Fibroblast of peridontal ligament (primary cell): ENCODE measurements at regions not wholly inside any gene's neighbourhood (a gene's known extent, or its start where the extent isn't known, plus 50 kb on each side); places are given as distances from the start of the nearest gene placed in this dataset.
"Not testable (repeated sequence)": the region's sequence is repeated elsewhere in the genome, so short reads cannot be mapped to it uniquely, and the experiment has no call there.

Experiments used
- DNase-seq: peaks from one replicate; pipeline ENCODE4 v3.0.0-alpha.2; 2010; ENCODE audit errors: extremely low read depth

DNA sequence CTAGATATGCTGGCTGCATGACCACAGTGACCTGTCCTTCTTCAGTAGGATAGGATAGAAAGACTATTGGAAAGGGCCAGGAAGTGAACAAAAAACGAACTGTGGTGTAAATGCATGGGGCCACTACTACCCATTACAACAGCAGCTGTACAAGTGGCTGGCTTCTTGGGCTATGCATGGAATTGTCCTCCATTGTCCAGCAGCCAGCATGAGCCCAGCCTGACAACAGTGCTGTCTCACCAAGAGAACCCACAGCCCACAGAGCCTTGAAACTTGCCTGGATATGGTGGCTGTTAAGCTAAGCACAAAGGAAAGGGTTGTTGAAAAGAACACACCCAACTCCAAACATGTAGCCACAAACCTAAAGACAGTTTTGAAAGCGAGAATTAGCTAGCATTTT, 330.2 kb upstream of the F9 start:
- no peak for DNase-seq

DNA sequence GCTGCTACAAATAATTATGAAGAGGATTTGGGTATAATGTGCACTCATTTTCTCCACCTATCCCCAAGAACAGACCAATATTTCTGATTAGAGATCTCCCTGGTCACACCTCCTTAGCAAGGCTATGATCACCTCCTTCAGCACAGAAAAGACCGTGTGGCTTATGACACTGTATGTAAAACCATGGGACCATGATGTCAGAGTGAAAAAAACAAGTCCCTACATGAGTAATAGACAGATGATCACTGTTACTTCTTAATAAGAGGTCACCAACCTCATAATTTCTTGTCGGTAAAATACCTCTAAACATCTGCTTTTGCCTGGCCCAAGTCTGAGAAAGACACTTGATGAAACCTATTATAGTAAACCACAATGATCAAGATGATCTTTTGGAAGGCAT, 330.6 kb upstream of the F9 start:
- no peak for DNase-seq

DNA sequence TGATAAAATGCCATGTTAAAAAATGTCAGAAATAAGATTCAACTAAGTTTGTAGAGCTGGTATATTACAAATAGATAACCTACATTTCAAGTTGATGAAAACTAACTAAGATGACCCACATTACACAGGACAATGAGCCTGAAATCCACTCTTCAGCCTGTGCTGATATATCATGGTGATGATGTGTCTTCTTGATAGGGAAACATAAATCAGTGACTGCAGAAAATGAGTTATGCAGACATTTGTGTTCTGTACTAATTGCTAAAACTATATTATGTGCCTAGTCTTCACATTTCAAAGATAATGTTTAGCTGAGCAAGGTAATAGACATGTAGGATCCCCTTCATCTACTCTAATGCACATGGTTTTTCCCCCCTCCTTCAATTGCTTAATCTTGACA, 331.6 kb upstream of the F9 start:
- DNase-seq = no peak

DNA sequence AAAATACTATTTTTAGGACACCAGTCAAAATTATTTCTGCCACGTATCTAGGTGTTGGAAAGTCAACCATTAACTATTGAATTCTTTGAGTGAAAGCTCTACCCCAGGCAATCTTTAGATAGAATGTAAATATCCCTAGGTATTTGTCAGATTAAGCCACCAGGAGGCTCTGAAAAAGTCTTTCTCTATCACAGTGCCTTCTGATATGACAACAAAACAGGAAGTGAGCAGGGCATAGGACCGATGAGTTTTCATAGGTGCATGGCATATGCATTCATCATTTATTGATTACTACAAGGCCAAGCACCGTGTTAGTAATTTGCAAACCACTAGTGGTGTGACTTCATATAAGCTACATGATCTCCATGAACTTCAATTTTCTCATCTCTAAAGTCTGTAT, 333.6 kb upstream of the F9 start:
- DNase-seq = no peak

DNA sequence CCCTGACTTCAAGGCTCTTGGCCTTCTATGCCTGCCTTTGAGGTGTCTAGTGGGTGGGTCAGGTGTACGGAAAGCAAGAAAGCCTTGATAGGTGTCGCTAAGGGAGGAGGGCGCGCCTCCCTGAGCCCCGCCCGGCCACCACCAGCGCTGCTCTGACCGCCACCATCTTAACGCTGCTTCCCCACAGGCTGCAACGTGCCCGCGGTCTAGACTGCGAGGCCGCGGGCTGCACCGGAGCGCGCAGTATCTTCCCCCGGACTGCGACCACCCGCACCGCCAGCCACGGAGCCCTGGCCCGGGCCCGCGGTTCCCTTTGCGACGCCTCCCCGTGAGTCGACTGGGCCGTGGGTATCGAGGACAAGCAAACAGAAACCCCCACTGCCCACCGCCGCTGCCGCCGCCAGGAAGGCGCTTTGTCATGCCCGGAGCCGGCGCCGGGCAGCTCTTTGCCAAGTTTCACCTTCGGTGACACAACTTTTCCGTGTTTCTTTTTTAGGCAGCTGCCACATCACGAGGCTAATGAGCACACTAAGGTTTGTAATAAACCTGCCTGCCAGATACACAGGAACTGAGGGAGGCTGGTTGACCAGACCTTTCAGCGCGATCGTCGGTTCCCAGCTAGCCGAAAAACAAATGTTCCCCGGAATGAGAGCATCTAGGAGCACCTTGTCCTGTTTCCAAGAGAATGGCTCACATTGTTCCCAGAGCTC, 335.8 kb upstream of the F9 start:
- DNase-seq = no peak

DNA sequence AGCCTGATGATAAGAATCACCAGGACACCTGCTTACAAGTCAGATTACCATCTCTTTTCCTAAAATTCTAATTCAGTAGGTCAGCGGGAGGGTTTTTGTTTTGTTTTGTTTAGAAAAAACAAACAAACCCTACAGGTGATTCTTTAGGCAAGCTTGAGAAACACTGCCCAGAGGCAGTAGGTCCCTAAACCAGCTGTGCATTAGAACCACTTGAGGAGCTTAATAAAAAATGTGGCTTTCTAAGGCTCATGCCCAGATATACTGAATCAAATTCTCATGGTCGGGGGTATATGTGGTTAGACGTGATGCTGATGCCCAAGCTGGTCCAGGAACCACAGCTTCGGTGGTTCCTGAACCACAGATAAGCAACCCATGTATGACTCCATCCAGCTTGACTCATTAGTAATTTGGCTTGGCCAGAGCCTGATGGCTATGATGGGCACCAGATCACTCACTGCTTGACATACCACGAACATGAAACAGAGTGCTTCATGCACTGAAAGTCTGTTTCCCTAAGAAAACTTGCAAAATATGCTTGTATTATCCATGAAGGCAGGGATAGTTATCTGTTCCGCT, 338.1 kb upstream of the F9 start:
- DNase-seq = no peak

DNA sequence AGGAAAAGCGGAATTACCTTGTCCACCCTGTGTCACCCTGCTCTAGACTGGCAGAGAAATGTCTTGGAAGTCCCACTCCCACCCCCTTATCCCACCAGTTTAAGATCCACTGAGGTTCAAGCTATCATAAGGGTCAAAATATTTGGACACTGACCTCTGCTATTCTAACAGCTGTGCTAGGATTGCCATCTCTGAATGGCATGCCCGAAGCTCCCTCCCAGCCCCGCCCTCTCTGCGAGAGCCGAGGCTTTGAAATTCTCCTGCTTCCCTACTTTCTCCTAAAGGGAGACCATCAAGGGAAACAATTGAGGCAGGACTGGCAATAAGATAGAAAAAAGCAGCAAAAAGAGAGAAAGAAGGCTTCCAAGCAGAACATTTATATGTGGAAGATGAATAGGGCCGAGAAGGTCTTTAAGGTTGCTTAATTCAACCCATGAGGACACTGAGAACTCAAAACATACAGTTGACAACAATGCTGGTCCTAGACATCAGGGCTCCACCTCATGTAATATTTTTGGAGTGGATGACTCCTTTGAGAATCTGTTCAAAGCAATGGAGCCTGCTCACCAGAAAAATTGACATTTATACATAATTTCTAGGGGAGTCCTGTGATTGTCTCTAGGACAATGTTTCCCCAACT, 338.7 kb upstream of the F9 start:
- no peak for DNase-seq

DNA sequence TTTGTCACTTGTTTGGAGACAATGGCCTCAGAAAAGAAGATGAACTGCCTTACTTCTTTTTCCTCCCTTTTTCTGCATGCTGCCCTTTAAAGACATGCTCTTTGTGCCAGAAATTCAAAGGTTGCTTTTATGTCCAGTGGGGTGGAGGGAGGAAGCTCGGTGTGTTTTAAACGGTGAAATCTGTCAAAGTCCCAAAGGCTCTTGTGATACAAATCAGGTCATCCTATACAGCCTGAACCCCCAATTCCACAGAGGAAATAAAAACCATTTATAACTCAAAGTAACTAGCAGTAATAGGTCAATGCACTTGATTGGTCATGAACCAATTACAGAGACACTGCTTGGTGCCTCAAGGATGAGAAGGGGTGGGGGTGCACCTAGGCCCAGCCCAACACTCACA, 339.3 kb upstream of the F9 start:
- DNase-seq = no peak

DNA sequence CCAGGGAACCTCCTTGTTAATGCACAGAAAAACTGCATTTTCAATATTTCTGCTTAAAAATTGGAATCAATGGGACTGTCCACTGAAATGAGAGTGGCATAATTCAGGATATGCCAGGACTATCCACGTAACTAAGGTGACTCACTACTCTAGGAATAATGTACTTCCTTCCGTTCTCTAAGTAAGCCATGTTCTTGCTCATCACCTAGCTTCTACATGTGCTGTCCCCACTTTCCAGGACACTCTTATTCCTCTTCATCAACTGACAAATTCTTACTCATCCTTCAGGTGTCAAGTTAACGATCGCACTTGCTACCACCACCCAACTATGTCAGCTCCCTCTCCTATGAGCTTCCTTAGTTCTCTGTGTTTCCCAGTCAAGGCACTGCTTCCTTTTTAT, 342.8 kb upstream of the F9 start:
- DNase-seq = no peak

DNA sequence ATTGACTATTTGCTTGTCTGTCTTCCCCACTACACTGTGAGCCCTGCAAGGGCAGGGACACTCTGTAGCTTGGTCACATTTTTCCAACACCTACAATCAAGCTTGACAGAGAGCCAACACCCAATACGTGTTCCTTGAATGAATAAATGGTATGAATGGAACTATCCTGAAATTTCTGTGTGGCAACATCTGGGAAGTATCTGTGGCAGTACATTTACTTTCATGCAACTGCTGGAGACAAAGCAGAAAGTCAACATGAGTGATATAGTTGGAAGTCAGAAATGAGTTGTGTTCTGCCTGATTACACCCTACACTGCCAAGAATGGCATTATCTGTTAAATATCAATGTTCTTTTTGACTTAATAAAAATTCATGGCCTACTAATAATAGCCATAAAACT, 343.5 kb upstream of the F9 start:
- DNase-seq = no peak

DNA sequence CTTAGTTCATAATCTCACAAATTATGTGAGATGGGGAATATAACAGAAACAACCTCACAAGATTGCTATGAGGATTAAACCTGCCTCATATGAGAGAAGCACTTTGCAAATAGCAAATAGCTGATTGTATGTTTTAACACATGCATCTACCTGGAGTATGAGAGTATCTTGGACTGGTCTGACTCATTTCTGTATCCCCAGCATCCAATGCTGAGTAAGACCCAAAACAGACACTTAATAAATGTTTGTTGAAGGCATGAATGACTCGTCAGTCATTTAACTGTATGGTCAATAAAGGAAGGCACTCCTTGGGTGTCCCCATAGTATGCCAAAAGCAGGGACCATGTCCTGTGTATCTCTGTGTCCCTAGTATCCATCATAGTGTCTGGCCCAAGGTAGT, 350.9 kb upstream of the F9 start:
- DNase-seq = no peak

DNA sequence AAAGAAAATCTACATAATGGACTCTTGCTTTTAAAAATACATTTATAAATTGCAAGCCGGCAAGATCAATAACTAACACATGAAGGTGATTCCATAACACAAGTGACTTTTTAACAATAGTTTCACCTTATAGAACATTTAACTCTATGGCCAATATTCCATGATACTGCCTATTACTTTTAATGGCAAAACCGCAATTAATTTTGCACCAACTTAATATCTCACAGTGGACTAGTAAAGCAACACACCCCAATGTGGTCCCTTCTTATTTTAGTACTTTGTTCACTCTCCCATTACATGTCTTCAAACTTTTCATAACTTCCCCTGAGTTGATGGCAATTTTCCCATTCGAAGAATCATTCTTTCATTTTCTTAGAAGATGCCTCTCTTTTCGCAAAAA, 351.6 kb upstream of the F9 start:
- no peak for DNase-seq

DNA sequence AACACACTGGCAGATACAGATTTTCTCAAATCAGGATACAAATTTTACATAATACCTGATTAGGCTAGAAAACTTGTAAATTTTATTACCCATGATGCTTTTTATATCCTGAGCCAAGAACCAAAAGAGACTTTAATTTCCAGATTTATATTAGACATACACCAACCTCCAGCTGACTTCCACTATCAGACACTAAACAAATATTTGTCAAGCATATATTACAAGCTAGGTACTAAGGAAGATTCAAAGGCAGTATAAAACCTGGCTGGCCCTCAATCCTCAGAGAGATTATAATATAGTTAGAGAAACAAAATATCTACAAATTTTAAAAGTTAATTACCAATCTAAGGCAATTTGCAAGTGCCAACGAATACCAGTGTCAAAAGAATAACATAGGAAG, 357.8 kb upstream of the F9 start:
- no peak for DNase-seq

DNA sequence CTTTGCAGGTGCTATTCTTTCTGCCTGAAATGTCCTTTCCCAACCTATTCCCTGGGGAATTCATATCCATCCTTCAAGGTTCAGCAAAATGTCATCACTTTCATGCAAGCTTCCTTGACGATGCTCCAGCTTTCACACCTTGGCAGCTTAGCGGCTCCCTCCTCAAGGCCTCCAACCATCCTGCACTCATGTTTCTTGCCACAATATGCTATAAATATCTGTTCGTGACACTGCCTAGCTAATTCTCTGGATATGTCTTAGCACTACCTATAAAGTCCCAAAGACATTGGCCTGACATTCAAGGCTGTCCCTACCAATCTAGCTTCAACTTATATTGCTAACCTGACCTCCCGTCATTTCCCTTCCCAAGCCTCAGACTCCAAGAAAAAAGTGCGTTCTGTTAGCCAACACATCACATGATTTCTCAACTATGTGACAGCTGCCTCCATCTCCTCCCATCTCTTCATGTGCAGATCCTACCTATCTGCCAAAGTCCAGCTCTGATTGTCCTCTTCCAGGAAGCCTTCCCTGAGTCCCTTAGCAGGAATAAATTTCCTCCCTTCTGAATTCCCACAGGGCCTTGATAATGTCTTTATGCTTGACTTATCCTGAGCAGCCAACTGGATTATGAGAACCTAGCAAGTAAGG, 359.9 kb upstream of the F9 start:
- DNase-seq = no peak

DNA sequence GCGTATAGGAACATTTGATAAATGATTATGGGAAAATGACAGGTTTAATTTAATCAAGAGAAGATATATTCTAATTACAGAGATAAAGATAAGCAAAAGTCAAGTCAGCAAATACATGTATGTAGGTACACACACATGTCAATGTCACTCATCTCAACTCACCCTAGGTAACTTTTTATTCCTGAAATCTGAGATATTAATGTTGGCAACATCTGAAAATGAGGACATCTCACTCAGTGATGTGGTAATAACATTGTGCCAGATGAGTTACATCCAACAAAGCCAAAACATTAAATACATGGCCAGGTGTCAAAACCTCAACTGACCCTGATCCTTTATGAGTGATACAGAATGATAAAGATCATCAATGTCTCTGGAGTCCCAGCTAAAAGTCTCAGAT, 363.3 kb upstream of the F9 start:
- DNase-seq = no peak

DNA sequence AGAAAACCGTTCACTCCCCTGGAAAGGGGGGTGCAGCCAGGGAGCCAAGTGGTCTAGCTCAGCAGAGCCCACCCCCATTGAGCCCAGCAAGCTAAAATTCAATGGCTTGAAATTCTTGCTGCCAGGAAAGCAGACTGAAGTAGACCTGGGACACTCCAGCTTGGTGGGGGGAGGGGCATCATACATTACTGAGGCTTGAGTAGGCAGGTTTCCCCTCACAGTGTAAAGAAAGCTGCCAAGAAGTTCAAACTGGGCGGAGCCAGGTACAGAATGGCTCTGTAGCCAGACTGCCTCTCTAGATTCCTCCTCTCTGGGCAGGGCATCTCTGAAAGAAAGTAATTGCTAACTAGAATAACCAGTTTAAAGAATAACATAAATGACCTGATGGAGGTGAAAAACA, 372.3 kb upstream of the F9 start:
- DNase-seq = no peak

DNA sequence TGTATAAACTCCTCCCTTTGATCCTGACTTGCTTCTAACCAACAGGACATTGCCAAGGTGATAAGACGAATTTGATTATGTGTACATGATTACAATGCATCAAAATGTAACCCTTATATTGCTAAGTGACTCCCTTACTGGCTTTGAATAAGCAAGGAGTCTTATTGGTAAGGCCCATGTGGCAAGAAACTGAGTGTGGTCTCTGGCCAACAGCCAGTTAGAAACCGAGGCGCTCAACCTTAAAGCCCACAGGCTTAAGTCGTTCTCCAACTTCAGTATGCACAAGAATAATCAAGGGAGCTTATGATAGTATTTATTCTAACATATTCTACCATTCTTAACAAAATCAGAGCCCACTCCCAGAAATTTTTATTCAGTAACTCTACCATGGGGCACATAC, 374.2 kb upstream of the F9 start:
- no peak for DNase-seq

DNA sequence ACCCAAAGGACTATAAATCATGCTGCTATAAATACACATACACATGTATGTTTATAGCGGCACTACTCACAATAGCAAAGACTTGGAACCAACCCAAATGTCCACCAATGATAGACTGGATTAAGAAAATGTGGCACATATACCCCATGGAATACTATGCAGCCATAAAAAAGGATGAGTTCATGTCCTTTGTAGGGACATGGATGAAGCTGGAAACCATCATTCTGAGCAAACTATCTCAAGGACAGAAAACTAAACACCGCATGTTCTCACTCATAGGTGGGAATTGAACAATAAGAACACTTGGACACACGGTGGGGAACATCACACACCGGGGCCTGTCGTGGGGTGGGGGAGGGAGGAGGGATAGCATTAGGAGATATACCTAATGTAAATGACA, 383.9 kb upstream of the F9 start:
- DNase-seq = not testable (repeated sequence)

DNA sequence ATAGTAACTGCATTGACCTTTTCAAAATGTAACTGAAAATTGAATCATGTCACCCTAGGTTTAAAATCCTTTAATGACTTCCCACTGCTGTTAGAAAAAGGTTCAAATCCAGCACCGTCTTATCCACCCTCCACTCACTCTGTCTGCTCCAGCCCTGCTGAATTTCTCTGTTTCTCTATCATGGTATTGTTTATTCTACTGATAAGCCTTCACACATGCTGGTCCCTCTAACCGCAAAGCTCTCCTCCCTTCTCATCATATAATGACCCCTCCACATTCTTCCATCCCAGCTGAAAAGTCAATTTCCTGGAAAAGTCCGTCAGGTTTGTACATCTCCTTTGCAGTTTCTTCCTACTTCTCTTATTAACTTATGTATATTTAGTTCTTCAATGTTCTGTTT, 389.2 kb upstream of the F9 start:
- DNase-seq = no peak

DNA sequence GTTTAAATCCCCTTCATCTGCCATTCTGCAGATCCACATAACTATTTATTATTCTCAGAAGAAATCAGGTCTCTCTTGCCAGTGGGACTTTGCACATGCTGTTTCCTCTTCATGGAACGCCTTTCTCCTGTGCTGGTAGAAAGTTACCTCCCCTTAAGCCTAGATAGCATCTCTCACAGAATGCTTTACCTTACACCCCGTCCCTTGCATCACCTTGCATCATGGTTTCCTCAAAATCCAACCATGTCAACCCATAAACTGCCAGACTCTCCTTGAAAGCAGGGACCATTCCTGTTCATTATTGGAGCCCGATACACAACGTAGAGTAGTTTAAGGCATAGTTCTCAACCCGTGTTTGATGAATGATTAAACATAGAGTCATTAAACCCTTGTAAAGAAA, 396.2 kb upstream of the F9 start:
- DNase-seq = no peak

DNA sequence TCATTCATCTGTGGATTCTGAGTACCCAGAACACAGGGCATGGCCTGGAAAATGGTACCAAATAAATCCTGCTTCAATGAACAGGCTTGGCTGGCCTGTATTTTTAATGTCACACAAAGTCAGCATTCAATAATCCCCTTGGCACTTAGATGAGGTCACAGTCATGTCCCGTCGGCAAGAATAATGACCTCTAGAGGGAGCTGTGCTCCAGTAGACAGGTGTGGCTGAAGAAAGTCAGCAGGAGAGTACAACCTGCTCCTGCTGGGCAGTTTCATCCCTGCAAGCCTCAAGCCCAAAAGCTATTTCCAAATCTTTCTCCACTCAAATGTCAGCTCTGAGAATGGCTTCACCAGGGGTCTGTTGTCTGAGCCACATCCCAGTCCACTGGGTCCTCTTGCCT, 404.0 kb upstream of the F9 start:
- no peak for DNase-seq

DNA sequence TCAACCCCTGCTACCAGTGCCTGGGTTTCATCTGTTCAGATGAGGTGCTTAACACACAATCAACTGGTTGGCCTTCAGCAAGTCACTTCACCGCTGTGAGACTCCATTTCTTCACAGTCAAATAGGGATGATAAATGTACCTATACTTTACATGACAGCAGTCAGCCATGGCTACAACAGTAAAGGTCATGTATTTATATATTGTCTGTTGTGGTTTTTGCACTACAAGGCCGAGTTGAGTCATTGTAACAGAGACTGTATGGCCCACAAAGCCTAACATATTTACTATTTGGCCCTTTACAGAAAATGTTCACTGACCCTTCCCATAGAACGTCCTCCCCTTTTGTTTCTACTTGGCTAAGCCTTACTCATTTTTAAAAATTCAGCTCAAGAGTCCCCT, 404.6 kb upstream of the F9 start:
- DNase-seq = no peak

DNA sequence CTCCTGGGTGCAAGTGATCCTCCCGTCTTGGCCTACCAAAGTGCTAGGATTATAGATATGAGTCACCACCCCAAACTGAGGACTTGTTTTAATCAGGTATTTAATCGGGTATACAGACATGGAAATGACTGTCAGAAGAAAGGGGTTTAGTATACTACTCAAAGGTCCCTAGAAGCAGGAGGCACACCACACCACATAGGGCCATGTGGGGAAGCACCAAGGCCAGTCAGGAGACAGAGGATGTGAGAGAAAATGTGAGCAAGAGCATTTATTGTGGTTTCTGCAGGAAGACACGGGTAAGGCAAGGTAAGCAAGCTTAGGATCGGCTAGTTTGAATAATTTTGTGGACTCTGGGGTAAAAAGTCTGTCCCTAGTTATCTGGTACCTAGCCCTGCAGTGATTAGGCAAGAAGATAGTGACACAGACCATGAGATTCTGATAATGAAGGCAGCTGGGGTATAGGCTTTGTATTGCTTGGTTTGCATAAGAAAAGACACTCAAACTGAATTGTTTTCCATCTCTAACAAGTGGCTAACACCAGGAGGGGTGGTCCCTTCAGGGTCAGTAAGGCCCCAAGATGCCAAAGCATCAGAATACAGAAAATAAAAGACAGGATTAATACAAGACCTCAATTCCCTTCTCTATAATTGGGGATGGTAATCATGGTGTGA, 408.8 kb upstream of the F9 start:
- no peak for DNase-seq
